ENCODE measurements at regions not wholly inside any gene's neighbourhood (a gene's known extent, or its start where the extent isn't known, plus 50 kb on each side); places are given as distances from the start of the nearest gene placed in this dataset.

DNA sequence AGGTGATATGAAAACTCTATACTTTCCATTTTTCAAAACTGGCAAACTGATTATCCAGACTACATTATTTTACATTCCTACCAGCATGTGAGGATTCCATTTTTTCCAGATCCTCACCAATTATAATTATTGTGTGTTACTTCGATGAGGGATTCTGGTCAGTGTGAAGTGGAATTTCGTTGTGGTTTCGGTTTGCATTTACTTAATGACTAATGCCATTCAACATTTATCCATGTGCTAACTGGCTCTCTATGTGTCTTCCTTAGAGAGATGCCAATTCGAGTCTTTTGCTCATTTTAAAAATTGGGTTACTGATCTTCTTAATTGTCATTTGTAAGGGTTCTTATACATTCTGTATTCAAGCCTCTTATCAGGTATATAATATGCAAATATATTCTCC, 1551.3 kb upstream of the MIR17HG start:
- no peaks in the 10 kb centered on the region for H3K36me3 ChIP-seq
- no peak overlapping the region for H3K4me3 ChIP-seq
- TF ChIP-seq, protein P1, sequence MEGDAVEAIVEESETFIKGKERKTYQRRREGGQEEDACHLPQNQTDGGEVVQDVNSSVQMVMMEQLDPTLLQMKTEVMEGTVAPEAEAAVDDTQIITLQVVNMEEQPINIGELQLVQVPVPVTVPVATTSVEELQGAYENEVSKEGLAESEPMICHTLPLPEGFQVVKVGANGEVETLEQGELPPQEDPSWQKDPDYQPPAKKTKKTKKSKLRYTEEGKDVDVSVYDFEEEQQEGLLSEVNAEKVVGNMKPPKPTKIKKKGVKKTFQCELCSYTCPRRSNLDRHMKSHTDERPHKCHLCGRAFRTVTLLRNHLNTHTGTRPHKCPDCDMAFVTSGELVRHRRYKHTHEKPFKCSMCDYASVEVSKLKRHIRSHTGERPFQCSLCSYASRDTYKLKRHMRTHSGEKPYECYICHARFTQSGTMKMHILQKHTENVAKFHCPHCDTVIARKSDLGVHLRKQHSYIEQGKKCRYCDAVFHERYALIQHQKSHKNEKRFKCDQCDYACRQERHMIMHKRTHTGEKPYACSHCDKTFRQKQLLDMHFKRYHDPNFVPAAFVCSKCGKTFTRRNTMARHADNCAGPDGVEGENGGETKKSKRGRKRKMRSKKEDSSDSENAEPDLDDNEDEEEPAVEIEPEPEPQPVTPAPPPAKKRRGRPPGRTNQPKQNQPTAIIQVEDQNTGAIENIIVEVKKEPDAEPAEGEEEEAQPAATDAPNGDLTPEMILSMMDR (IDR thresholded peaks at IDR 0.05), result no peak
- intact Hi-C loops (cut with DNase I), result no loop called here
- DNase-seq, result no peak
- no peak for ATAC-seq
- H3K4me1 ChIP-seq, result no peaks in the 10 kb centered on the region
- no peaks in the 10 kb centered on the region for H3K9me3 ChIP-seq
- H3K27me3 ChIP-seq (ENCODE audit: low read depth), result no peaks in the 10 kb centered on the region
- H3K27ac ChIP-seq, result no peak overlapping the region

DNA sequence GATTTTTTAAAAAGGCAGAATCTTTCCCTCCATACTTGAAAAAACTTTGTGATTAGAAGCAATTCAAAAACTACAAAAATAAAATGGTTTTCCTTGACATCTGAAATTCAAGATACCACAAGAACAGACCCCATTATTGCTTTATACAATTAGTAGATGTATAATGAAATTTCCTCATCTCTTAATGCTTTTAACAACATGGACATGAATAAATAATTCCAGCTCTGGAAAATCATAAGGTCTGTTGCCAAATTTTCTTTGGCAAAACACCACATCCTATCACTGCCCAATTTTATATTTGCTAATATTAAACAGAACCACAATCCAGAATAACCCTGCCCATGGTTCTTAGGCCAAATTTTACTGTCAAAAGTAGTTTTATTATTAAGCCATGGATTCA, 1543.6 kb upstream of the MIR17HG start:
- Histone ChIP-seq H3K36me3 (no peaks in the 10 kb centered on the region), H3K27ac (no peak overlapping the region), H3K4me1 (no peaks in the 10 kb centered on the region), H3K4me3 (no peak overlapping the region), H3K27me3 (ENCODE audit: low read depth) (no peaks in the 10 kb centered on the region), H3K9me3 (no peaks in the 10 kb centered on the region)
- intact Hi-C loops (cut with DNase I), result no loop called here
- TF ChIP-seq, protein P1 (IDR thresholded peaks at IDR 0.05), result no peak
- ATAC-seq, result no peak
- no peak for DNase-seq

DNA sequence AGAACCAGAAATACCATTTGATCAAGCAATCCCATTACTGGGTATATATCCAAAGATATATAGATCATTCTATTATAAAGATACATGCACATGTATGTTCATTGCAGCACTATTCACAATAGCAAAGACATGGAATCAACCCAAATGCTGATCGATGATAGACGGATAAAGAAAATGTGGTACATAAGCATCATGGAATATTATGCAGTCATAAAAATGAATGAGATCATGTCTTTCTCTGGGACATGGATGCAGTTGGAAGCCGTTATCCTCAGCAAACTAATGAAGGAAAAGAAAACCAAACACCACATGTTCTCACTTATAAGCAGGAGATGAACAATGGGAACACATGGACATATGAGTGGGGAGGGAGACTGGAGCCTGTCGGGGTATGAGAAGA, 1540.9 kb upstream of the MIR17HG start:
- no peaks in the 10 kb centered on the region for H3K4me1 ChIP-seq
- no peak overlapping the region for H3K27ac ChIP-seq
- TF ChIP-seq, protein P1 (IDR thresholded peaks at IDR 0.05), result no peak
- intact Hi-C loops (cut with DNase I), result no loop called here
- no peak overlapping the region for H3K4me3 ChIP-seq
- no peaks in the 10 kb centered on the region for H3K36me3 ChIP-seq
- ATAC-seq (no peak), DNase-seq (no peak)
- H3K9me3 ChIP-seq, result no peaks in the 10 kb centered on the region
- H3K27me3 ChIP-seq (ENCODE audit: low read depth), result no peaks in the 10 kb centered on the region

- Histone ChIP-seq H3K27ac (no peak overlapping the region), H3K4me1 (no peaks in the 10 kb centered on the region), H3K9me3 (peaks cover 2% of the 10 kb centered on the region), H3K36me3 (no peaks in the 10 kb centered on the region), H3K27me3 (ENCODE audit: low read depth) (no peaks in the 10 kb centered on the region), H3K4me3 (no peak overlapping the region)
- TF ChIP-seq, protein P1 (IDR thresholded peaks at IDR 0.05), result no peak
- ATAC-seq (no peak), DNase-seq (no peak)
- intact Hi-C loops (cut with DNase I), result no loop called here
Measured at GRCh38 chr13:89812856-89813255, 1534.6 kb upstream of the MIR17HG start.

GRCh38 chr13:89816404-89816803, 1531.1 kb upstream of the MIR17HG start:
- Histone ChIP-seq H3K9me3 (peaks cover 3% of the 10 kb centered on the region), H3K27ac (no peak overlapping the region), H3K4me3 (no peak overlapping the region), H3K36me3 (no peaks in the 10 kb centered on the region), H3K4me1 (no peaks in the 10 kb centered on the region), H3K27me3 (ENCODE audit: low read depth) (no peaks in the 10 kb centered on the region)
- no peak for ATAC-seq
- intact Hi-C loops (cut with DNase I), result no loop called here
- TF ChIP-seq, protein P1 (IDR thresholded peaks at IDR 0.05), result no peak
- DNase-seq, result no peak

DNA sequence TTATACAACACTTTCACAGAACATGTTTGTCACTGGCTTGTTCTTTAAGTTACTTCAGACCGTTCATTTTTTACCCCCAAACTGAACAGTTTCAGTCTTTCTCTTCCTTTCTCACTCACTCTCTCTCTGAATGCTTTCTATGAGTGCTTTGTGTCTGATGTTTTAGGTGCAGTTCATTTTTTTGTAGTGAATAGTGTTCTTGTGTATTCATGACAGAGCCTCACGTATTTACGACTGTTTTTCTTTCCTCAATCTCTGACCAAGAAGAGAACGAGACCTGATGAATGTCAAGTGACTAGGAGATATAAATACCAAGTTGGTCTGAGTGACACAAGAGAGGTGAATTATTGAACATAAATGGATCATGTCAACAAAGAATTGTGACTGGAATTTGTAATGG, 1525.0 kb upstream of the MIR17HG start:
- Histone ChIP-seq H3K36me3 (no peaks in the 10 kb centered on the region), H3K27me3 (ENCODE audit: low read depth) (no peaks in the 10 kb centered on the region), H3K9me3 (peaks cover 3% of the 10 kb centered on the region), H3K27ac (no peak overlapping the region), H3K4me3 (no peak overlapping the region), H3K4me1 (no peaks in the 10 kb centered on the region)
- TF ChIP-seq, protein P1 (IDR thresholded peaks at IDR 0.05), result no peak
- DNase-seq, result no peak
- intact Hi-C loops (cut with DNase I), result no loop called here
- ATAC-seq, result no peak

Measured in lower lobe of right lung (tissue), 2 donors.